CD4-positive, alpha-beta memory T cell (primary cell): ENCODE measurements at regions not wholly inside any gene's neighbourhood (a gene's known extent, or its start where the extent isn't known, plus 50 kb on each side); places are given as distances from the start of the nearest gene placed in this dataset.
A peak's percentile ranks its signal among the peaks of the same experiment; 100 is the strongest.

ENCODE experiments used
- CTCF ChIA-PET: fragments of 350-600 bp; sonication (Branson Sonifier 250); formaldehyde crosslinking; loops from one replicate; lab custom pipeline; 2021; ENCODE audit warnings: inconsistent platforms; ENCODE audit not compliant: partially characterized antibody; lab: Charles Lee
- POLR2A ChIA-PET: fragments of 350-600 bp; sonication (Branson Sonifier 250); formaldehyde crosslinking; loops from one replicate; lab custom pipeline; 2021; ENCODE audit not compliant: partially characterized antibody; lab: Charles Lee
- DNase-seq, 5 donors: peaks; one replicate each; pipeline versions ENCODE4 v3.0.0 to v3.0.0-alpha.2; 2020 to 2022; ENCODE audit warnings: mixed read lengths in 1 of 5
- H3K27ac ChIP-seq: one replicate; pipeline ENCODE4 v1.7.0; 2013; ENCODE audit warnings: low read depth, low read length
- H3K27me3 ChIP-seq: 2 replicates; pipeline ENCODE4 v1.7.0; 2013; ENCODE audit warnings: mild to moderate bottlenecking, low read length, moderate library complexity; ENCODE audit not compliant: insufficient read depth
- H3K36me3 ChIP-seq: 2 replicates; pipeline ENCODE4 v1.7.0; 2013; ENCODE audit warnings: mild to moderate bottlenecking, low read length, moderate library complexity; ENCODE audit not compliant: insufficient read depth
- H3K4me1 ChIP-seq: 2 replicates; pipeline ENCODE4 v1.7.0; 2013; ENCODE audit warnings: mild to moderate bottlenecking, low read length, moderate library complexity; ENCODE audit not compliant: insufficient read depth
- H3K4me3 ChIP-seq, 2 donors: one replicate each; pipeline ENCODE4 v1.7.0; 2013; ENCODE audit warnings: low read length in 2 of 2, mild to moderate bottlenecking in 1 of 2
- H3K9me3 ChIP-seq, 2 donors: one replicate each; pipeline ENCODE4 v1.7.0; 2013; ENCODE audit warnings: low read length in 2 of 2, control low read depth in 1 of 2; ENCODE audit not compliant: control insufficient read depth in 1 of 2
- H3K27ac Mint-ChIP-seq, 7 donors: one replicate each; pipeline ENCODE4 v1.8.0; 2020 to 2021; ENCODE audit warnings: mixed read lengths in 7 of 7, mild to moderate bottlenecking in 6 of 7, inconsistent platforms in 3 of 7, moderate library complexity in 3 of 7
- H3K27me3 Mint-ChIP-seq, 2 donors: one replicate each; pipeline ENCODE4 v1.8.0; 2020 to 2021; ENCODE audit warnings: mixed read lengths in 2 of 2
- H3K36me3 Mint-ChIP-seq, 2 donors: one replicate each; pipeline ENCODE4 v1.8.0; 2020 to 2021; ENCODE audit warnings: mixed read lengths in 2 of 2, inconsistent platforms in 1 of 2, mild to moderate bottlenecking in 1 of 2
- H3K4me1 Mint-ChIP-seq, 4 donors: one replicate each; pipeline ENCODE4 v1.8.0; 2020 to 2021; ENCODE audit warnings: mixed read lengths in 4 of 4, mild to moderate bottlenecking in 1 of 4
- H3K4me3 Mint-ChIP-seq, 8 donors: one replicate each; pipeline ENCODE4 v1.8.0; 2020 to 2021; ENCODE audit warnings: mixed read lengths in 8 of 8, mild to moderate bottlenecking in 7 of 8, moderate library complexity in 6 of 8, inconsistent platforms in 3 of 8
- H3K9me3 Mint-ChIP-seq, 8 donors: one replicate each; pipeline ENCODE4 v1.8.0; 2020 to 2021; ENCODE audit warnings: mixed read lengths in 8 of 8, mild to moderate bottlenecking in 5 of 8, inconsistent platforms in 3 of 8, moderate library complexity in 1 of 8
- intact Hi-C: fragments of 100-400 bp; cut with micrococcal nuclease; formaldehyde crosslinking; loops from one replicate; pipeline ENCODE4 v1.15.1; 2023

DNA sequence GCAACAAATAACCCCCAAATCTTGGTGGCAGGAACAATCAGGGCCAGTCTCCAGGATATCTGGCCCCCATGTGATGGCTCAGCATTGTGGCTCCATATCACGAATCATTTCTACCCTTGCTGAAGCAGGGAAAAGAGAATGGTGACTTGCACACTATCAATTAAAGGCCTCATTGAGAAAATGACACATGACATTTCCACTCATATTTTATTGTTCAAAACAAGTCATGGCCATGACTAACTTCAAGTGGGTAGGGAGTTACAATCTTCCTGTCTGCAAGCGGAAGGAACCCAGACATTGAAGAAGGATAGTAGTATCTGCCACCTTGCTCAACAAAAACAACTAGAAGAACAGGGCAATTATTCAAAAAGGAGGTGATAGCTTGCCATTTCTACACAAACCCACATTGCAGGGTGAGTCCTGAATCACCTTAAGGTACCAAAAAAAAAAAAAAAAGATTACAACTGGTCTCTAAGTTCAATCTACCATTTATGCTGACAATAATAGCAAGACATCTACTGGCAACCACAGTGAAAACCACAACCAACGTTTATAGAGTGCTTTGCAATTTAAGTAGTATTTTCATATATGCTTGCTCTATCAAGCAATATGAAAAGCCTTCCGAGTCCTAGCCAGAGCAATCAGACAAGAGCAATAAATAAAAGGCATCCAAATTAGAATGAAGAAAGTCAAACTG, 186.7 kb upstream of the DAPK1 start:
- no peak overlapping the region for H3K4me3 Mint-ChIP-seq
- no peaks in the 10 kb centered on the region for H3K27me3 ChIP-seq
- H3K9me3 Mint-ChIP-seq = peaks cover 0 to 4% (median under 1%) of the 10 kb centered on the region in 8 donors
- H3K36me3 ChIP-seq = no peaks in the 10 kb centered on the region
- DNase-seq = no peak
- CTCF ChIA-PET = interaction anchor here (0.7 kb wide), 1 partner anchor 24 kb away, joined by 5 read pairs; no protein-coding TSS in a partner anchor
- no peaks in the 10 kb centered on the region for H3K9me3 ChIP-seq
- POLR2A ChIA-PET = no interaction called here
- no peaks in the 10 kb centered on the region for H3K36me3 Mint-ChIP-seq
- no peak overlapping the region for H3K4me3 ChIP-seq
- intact Hi-C loops = no loop called here
- H3K27me3 Mint-ChIP-seq = peaks cover 3 to 5% of the 10 kb centered on the region in 2 donors
- H3K27ac ChIP-seq = no peak overlapping the region
- H3K27ac Mint-ChIP-seq = no peak overlapping the region
- no peaks in the 10 kb centered on the region for H3K4me1 Mint-ChIP-seq
- no peaks in the 10 kb centered on the region for H3K4me1 ChIP-seq

GRCh38 chr9:87319656-87320055, 178.0 kb upstream of the DAPK1 start:
- CTCF ChIA-PET = no interaction called here
- intact Hi-C loops = loop anchor here (5.0 kb wide), 1 partner anchor 372 kb away; the partner anchor contains the start of gene GAS1

GRCh38 chr9:87320146-87320884, 177.4 kb upstream of the DAPK1 start:
- Mint-ChIP-seq H3K27me3 (peaks cover 2 to 3% of the 10 kb centered on the region in 2 donors), H3K27ac (no peak overlapping the region), H3K4me1 (peaks cover 0 to 1% (median 0%) of the 10 kb centered on the region in 4 donors), H3K9me3 (peaks cover 0 to 4% (median 0%) of the 10 kb centered on the region in 8 donors), H3K36me3 (no peaks in the 10 kb centered on the region), H3K4me3 (no peak overlapping the region)
- Histone ChIP-seq H3K4me3 (no peak overlapping the region), H3K9me3 (no peaks in the 10 kb centered on the region), H3K27me3 (no peaks in the 10 kb centered on the region), H3K27ac (no peak overlapping the region), H3K36me3 (no peaks in the 10 kb centered on the region), H3K4me1 (no peaks in the 10 kb centered on the region)
- intact Hi-C loops = loop anchor here (5.0 kb wide), 1 partner anchor 373 kb away; the partner anchor contains the start of gene GAS1
- CTCF ChIA-PET = interaction anchor here (1.4 to 2.8 kb wide), 2 partner anchors 834 to 906 kb away, joined by 3 to 18 read pairs; no protein-coding TSS in a partner anchor
- POLR2A ChIA-PET = no interaction called here
- DNase-seq = no peak

More at GRCh38 chr9:87319656-87320055, 178.0 kb upstream of the DAPK1 start:
- Histone ChIP-seq H3K27me3 (no peaks in the 10 kb centered on the region), H3K36me3 (no peaks in the 10 kb centered on the region), H3K4me3 (no peak overlapping the region), H3K9me3 (no peaks in the 10 kb centered on the region), H3K4me1 (no peaks in the 10 kb centered on the region), H3K27ac (no peak overlapping the region)
- Mint-ChIP-seq H3K27me3 (peaks cover 2 to 3% of the 10 kb centered on the region in 2 donors), H3K4me1 (peaks cover 0 to 1% (median 0%) of the 10 kb centered on the region in 4 donors), H3K9me3 (peaks cover 0 to 4% (median 0%) of the 10 kb centered on the region in 8 donors), H3K27ac (no peak overlapping the region), H3K36me3 (no peaks in the 10 kb centered on the region), H3K4me3 (no peak overlapping the region)
- POLR2A ChIA-PET = no interaction called here
- no peak for DNase-seq

DNA sequence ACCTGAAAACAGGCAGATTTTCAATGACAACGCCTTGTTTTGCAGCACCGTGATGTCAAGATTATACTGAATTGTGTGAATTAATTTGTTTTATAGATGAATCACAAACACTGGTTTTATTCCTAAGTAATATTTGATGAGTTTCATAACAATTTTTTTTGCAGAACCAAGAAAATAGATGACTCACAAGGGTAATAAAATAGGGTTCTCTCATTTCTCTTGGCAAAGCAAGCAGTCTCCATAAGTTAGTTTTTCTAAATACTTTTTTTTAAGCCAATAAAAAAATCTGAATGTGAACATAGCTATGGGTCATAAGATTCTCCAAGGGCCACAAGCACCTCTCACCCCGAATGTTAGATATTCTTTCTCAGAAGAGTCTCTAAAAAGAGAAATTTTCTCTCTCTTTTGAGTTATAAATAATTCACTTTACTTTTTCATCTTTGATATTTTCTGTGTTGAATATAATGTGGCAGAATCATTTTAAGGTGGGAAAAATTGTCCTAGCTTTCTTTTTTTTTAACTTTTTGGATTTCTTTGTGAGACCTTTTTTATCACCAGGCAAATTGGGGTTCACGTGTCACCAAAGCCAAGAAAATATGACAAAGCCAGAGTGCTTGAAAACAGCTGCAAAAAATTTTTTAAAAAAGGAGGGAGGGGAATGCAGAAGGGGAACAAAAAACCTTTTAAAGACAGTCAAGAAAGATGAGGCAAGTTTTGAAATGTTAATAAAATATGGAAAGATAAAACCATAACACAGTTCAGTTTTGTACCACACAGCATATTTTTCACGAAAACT, 174.6 kb upstream of the DAPK1 start:
- H3K9me3 Mint-ChIP-seq = peaks cover 0 to 2% (median 0%) of the 10 kb centered on the region in 8 donors
- Histone ChIP-seq H3K4me1 (no peaks in the 10 kb centered on the region), H3K27me3 (no peaks in the 10 kb centered on the region), H3K4me3 (no peak overlapping the region), H3K27ac (no peak overlapping the region), H3K36me3 (no peaks in the 10 kb centered on the region), H3K9me3 (no peaks in the 10 kb centered on the region)
- peaks cover 3 to 8% of the 10 kb centered on the region in 2 donors for H3K27me3 Mint-ChIP-seq
- no peak overlapping the region for H3K27ac Mint-ChIP-seq
- intact Hi-C loops = loop anchor here (5.0 kb wide), 1 partner anchor 376 kb away; the partner anchor contains the start of gene GAS1
- H3K36me3 Mint-ChIP-seq = no peaks in the 10 kb centered on the region
- ChIA-PET CTCF (interaction anchor here (1.0 to 3.3 kb wide), 5 partner anchors 836 to 1121 kb away, joined by 3 to 18 read pairs (median 6); no protein-coding TSS in a partner anchor), POLR2A (no interaction called here)
- peaks cover 0 to 1% (median 0%) of the 10 kb centered on the region in 4 donors for H3K4me1 Mint-ChIP-seq
- no peak for DNase-seq
- no peak overlapping the region for H3K4me3 Mint-ChIP-seq

DNA sequence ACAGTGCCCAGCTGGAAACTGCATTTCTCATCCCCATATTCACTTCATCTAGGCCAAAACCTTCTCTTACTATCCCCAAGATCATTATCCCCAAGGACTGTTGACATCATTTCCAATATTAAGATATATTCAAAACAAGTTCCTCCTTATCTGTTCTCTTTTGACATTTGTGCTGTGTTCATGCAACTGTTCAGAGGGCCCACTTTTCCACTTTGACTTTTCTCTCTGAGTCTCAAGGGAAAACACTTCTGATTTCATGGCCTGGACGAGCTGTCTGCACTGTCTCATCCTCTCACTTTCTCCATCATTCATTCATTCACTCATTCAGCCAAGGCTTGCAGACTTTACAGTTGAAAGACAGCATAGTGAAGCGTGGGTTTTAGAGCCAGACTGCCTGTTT, 173.7 kb upstream of the DAPK1 start:
- H3K4me3 Mint-ChIP-seq = no peak overlapping the region
- POLR2A ChIA-PET = no interaction called here
- H3K27me3 Mint-ChIP-seq = peaks cover 3 to 12% of the 10 kb centered on the region in 2 donors
- H3K9me3 ChIP-seq = no peaks in the 10 kb centered on the region
- H3K36me3 Mint-ChIP-seq = no peaks in the 10 kb centered on the region
- no peak overlapping the region for H3K27ac ChIP-seq
- peaks cover 0 to 1% (median 0%) of the 10 kb centered on the region in 4 donors for H3K4me1 Mint-ChIP-seq
- peaks cover 0 to under 1% (median 0%) of the 10 kb centered on the region in 8 donors for H3K9me3 Mint-ChIP-seq
- H3K27me3 ChIP-seq = no peaks in the 10 kb centered on the region
- H3K27ac Mint-ChIP-seq = no peak overlapping the region
- no peaks in the 10 kb centered on the region for H3K36me3 ChIP-seq
- no peaks in the 10 kb centered on the region for H3K4me1 ChIP-seq
- no peak overlapping the region for H3K4me3 ChIP-seq
- DNase-seq = no peak
- CTCF ChIA-PET = interaction anchor here (0.9 to 4.8 kb wide), 8 partner anchors 8 to 1122 kb away, joined by 3 to 30 read pairs (median 8); no protein-coding TSS in a partner anchor
- intact Hi-C loops = loop anchor here (1.0 to 5.0 kb wide), 2 partner anchors 377 to 890 kb away; partner anchors contain the start of gene GAS1

DNA sequence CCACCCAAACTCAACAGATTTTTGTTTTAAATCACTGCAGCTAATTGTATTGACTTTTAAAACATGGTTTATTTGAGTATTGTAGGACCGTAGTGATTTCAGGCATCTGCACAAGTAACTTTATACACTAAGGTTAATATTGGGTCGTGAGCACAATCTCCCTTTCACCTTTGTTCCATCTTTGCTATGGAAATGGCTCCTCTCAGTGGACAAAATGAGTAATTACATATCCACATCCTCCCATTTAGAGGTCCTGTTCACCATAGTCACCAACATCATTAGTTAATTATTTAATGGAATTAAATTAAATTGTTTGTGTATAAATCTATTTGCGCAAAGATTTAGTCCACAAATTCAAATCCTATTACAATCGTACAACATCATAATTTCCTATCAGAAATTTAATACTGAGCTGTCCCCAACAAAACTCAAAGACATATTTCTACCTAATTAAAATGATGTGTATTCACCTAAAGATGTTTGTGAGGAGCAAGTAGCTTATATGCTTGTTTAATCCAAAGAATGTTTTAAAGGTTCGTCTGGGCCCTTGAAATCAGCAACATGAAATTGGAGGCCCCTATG, 173.0 kb upstream of the DAPK1 start:
- H3K27ac ChIP-seq = no peak overlapping the region
- Mint-ChIP-seq H3K36me3 (no peaks in the 10 kb centered on the region), H3K27ac (no peak overlapping the region), H3K4me1 (peaks cover 0 to 1% (median 0%) of the 10 kb centered on the region in 4 donors), H3K27me3 (peaks cover 2 to 10% of the 10 kb centered on the region in 2 donors), H3K4me3 (no peak overlapping the region), H3K9me3 (peaks cover 0 to 3% (median 0%) of the 10 kb centered on the region in 8 donors)
- intact Hi-C loops = loop anchor here (1.0 to 5.0 kb wide), 2 partner anchors 377 to 890 kb away; partner anchors contain the start of gene GAS1
- POLR2A ChIA-PET = no interaction called here
- no peaks in the 10 kb centered on the region for H3K4me1 ChIP-seq
- CTCF ChIA-PET = interaction anchor here (0.6 to 4.8 kb wide), 16 partner anchors 9 to 1504 kb away, joined by 3 to 30 read pairs (median 4); no protein-coding TSS in a partner anchor
- no peaks in the 10 kb centered on the region for H3K27me3 ChIP-seq
- peak in 4 of 5 donors; percentile 23 to 43 (median 30) for DNase-seq
- no peaks in the 10 kb centered on the region for H3K36me3 ChIP-seq
- no peaks in the 10 kb centered on the region for H3K9me3 ChIP-seq
- H3K4me3 ChIP-seq = no peak overlapping the region
